Astrocyte of the cerebellum (primary cell): ENCODE measurements at regions not wholly inside any gene's neighbourhood (a gene's known extent, or its start where the extent isn't known, plus 50 kb on each side); places are given as distances from the start of the nearest gene placed in this dataset.
"Not testable (repeated sequence)": the region's sequence is repeated elsewhere in the genome, so short reads cannot be mapped to it uniquely, and the experiment has no call there.

ENCODE experiments used
- DNase-seq: peaks from one replicate; pipeline ENCODE4 v3.0.0-alpha.2; 2011; ENCODE audit warnings: low read depth
- H3K4me3 ChIP-seq: 2 replicates; pipeline ENCODE4 v1.5.1; 2011; ENCODE audit warnings: mild to moderate bottlenecking, low read depth, low read length, moderate library complexity
- in situ Hi-C: cut with HindIII; loops from 2 replicates; pipeline ENCODE4 v1.10.0; 2017; ENCODE audit warnings: low sequenced_read_pairs
- TF ChIP-seq, protein P1 (sequence below): IDR thresholded peaks from 2 replicates; pipeline ENCODE4 v1.5.1; 2012; ENCODE audit warnings: low read length, low read depth, moderate library complexity, mild to moderate bottlenecking; ENCODE audit errors: missing control alignments

DNA sequence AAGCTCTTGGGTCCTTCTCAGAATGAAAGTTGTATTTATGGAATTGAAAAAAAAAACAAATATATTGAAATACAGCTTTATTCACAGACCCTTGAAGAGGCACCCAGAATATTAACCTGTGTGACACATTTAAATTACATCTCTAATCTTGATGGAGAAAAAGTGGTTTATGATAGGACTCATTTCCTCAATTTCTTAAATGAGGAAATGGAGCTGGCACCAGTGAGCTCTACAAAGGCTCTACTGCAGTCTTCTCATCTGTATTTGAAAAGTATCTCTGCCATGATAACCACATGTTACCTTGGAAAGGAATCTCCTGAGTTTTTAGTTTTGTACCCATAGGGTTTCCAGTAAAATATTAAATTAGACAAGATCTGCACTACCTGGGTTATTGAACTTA is 186.5 kb downstream of the HIPK3 start:
- in situ Hi-C loops, result no loop called here
- TF ChIP-seq, protein P1, sequence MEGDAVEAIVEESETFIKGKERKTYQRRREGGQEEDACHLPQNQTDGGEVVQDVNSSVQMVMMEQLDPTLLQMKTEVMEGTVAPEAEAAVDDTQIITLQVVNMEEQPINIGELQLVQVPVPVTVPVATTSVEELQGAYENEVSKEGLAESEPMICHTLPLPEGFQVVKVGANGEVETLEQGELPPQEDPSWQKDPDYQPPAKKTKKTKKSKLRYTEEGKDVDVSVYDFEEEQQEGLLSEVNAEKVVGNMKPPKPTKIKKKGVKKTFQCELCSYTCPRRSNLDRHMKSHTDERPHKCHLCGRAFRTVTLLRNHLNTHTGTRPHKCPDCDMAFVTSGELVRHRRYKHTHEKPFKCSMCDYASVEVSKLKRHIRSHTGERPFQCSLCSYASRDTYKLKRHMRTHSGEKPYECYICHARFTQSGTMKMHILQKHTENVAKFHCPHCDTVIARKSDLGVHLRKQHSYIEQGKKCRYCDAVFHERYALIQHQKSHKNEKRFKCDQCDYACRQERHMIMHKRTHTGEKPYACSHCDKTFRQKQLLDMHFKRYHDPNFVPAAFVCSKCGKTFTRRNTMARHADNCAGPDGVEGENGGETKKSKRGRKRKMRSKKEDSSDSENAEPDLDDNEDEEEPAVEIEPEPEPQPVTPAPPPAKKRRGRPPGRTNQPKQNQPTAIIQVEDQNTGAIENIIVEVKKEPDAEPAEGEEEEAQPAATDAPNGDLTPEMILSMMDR, result no peak
- DNase-seq, result no peak
- no peak overlapping the region for H3K4me3 ChIP-seq

DNA sequence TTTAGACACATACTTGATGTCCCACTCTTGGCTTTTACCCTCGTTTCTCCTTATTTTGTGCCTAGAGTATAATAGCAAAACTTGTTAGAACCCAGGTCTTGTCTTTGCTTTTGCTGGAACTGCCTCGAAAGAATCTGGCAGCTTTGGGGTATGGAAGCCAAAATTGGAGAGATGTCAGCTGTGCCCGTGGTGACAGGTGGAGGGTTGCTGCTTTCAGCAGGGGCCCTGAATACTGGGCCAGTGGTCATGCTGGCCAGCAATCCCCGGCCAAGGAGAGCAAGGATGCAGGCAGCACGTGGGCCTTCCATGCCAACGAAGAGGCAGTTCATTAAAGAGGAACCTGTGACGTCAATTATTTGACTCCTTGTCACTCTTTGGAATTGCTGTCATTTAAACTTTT is 181.1 kb downstream of the HIPK3 start:
- no peak overlapping the region for H3K4me3 ChIP-seq
- in situ Hi-C loops, result no loop called here
- TF ChIP-seq, protein P1, result no peak
- no peak for DNase-seq

DNA sequence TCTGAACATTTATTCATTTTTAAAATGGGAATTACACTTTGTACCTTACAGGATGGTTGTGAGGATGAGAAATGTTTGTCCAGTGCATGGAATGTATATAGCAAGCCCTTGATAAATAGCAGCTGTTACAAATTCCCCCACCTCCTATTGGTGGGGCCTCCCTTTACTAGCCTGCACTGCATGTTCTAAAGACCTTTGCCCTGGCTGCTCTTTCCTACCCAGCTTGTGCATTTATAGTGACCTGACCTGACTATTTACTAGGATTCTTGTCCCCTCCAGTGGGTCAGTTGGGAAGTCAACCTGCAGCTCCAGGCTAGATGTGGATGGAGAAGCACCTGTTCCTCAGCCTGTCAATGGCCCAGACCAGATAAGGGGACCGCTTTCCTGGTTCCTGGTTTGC is 180.3 kb downstream of the HIPK3 start:
- in situ Hi-C loops, result no loop called here
- TF ChIP-seq, protein P1, result no peak
- no peak for DNase-seq
- H3K4me3 ChIP-seq, result no peak overlapping the region

DNA sequence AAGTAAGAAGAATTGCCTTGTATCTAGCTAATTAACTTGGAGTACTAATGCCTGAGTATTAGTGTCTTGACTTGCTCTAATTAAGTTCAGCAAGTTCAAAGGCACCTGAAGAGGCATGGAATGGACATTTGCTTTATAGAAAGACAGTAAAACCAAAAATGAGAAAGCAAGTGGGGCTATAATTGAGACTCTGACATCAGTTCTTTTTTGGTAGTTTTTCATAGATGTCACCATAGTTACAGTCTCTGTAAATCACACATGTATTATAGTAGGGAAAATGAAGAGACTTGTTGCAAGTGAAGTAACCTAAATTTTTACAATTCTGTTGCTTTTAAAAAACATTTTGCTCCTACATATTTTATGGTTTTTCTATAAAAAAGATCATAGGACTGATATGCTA is 178.0 kb downstream of the HIPK3 start:
- TF ChIP-seq, protein P1, result no peak
- in situ Hi-C loops, result no loop called here
- H3K4me3 ChIP-seq, result no peak overlapping the region
- DNase-seq, result no peak

DNA sequence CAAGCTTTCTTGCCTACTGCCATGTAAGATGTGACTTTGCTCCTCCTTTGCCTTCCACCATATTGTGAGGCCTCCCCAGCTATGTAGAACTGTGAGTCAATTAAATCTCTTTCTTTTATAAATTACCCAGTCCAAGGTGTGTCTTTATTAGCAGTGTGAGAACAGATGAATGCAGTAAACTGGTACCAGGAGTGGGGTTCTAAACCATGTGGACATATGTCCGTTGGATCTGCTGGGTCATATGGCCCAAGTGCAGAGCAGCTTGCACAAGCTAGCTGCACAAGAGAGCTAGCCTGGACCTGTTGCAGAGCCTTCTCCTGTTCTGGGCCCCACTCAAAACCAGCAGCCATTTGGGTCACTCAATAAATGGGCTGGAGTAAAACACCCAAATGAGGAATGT is 177.1 kb downstream of the HIPK3 start:
- in situ Hi-C loops, result no loop called here
- DNase-seq, result no peak
- H3K4me3 ChIP-seq, result no peak overlapping the region
- TF ChIP-seq, protein P1, result no peak

DNA sequence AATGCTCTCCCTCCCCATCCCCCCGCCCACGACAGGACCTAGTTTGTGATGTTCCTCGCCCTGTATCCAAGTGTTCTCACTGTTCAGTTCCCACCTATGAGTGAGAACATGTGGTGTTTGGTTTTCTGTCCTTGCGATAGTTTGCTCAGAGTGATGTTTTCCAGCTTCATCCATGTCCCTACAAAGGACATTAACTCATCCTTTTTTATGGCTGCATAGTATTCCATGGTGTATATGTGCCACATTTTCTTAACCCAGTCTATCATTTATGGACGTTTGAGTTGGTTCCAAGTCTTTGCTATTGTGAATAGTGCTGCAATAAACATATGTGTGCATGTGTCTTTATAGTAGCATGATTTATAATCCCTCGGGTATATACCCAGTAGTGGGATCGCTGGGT is 171.3 kb downstream of the HIPK3 start:
- DNase-seq, H3K4me3 ChIP-seq, in situ Hi-C loops: not testable (repeated sequence)

DNA sequence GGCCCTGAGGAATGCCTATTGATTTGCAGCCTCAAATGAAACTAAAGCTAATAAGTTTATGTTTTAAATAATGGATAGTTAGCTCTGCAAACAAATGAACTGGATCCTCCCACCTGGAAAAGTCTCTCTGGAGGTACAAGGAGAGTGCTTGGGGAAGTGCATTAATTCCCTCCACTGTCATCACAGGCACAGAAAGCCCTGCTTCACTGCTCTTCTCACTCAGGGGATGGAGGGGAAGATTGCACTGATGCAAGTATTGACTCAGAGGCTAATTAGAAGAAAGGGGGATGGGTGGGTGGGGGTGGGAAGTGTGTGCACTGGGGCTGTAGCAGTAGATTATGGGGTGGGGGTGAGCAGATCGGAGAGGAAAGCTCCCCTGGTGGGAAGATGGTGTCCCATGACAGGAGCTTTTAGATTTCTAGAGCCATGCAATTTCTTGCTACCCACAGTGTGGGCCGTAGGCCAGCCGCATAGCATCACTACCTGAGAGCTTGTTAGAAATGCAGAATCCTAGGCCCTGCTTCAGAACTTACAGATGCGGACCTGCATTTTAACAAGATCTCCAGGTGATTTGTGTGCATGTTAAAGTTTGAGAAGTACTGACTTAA is 163.9 kb downstream of the HIPK3 start:
- no peak for DNase-seq
- TF ChIP-seq, protein P1, result no peak
- in situ Hi-C loops, result no loop called here
- H3K4me3 ChIP-seq, result no peak overlapping the region
